ENCODE measurements at regions not wholly inside any gene's neighbourhood (a gene's known extent, or its start where the extent isn't known, plus 50 kb on each side); places are given as distances from the start of the nearest gene placed in this dataset.

GRCh38 chr2:62561586-62561985 lies 55.6 kb upstream of the TMEM17 start:
- no peak overlapping the region for H3K27ac ChIP-seq
- no peak for DNase-seq (ENCODE audit: low spot score in 2 of 2)
- 96 to 98% methylated on average over 4 of the region's 4 CpGs for WGBS, 2 donors
- no peaks in the 10 kb centered on the region for H3K9me3 ChIP-seq
- H3K27me3 ChIP-seq: no peaks in the 10 kb centered on the region
- no peaks in the 10 kb centered on the region for H3K36me3 ChIP-seq
- H3K4me3 ChIP-seq: no peak overlapping the region
- H3K4me1 ChIP-seq: peaks cover 0 to 10% (median under 1%) of the 10 kb centered on the region in 4 donors
- TF ChIP-seq CTCF (IDR thresholded peaks at IDR 0.05): no peak

GRCh38 chr2:62559582-62559981 lies 53.6 kb upstream of the TMEM17 start:
- 91 to 92% methylated on average over 2 of the region's 2 CpGs for WGBS, 2 donors
- H3K27me3 ChIP-seq: no peaks in the 10 kb centered on the region
- TF ChIP-seq EP300 (IDR thresholded peaks at IDR 0.05) (no peak), CTCF (IDR thresholded peaks at IDR 0.05) (no peak), POLR2A (IDR thresholded peaks at IDR 0.05) (no peak)
- H3K27ac ChIP-seq: no peak overlapping the region
- no peaks in the 10 kb centered on the region for H3K9me3 ChIP-seq
- peaks cover 0 to 16% (median 7%) of the 10 kb centered on the region in 4 donors for H3K4me1 ChIP-seq
- no peak for DNase-seq (ENCODE audit: low spot score in 2 of 2)
- no peak overlapping the region for H3K4me3 ChIP-seq
- H3K36me3 ChIP-seq: no peaks in the 10 kb centered on the region

- no peak overlapping the region for H3K4me3 ChIP-seq
- TF ChIP-seq CTCF (IDR thresholded peaks at IDR 0.05) (no peak), POLR2A (IDR thresholded peaks at IDR 0.05) (no peak), EP300 (IDR thresholded peaks at IDR 0.05) (no peak)
- peak overlapping the region in 1 of 4 donors; percentile 81 for H3K27ac ChIP-seq
- H3K4me1 ChIP-seq: peaks cover 0 to 16% (median 7%) of the 10 kb centered on the region in 4 donors
- DNase-seq (ENCODE audit: low spot score in 2 of 2): no peak
- no peaks in the 10 kb centered on the region for H3K36me3 ChIP-seq
- no peaks in the 10 kb centered on the region for H3K27me3 ChIP-seq
- WGBS, 2 donors: 96% methylated on average over 1 of the region's 1 CpG
- H3K9me3 ChIP-seq: no peaks in the 10 kb centered on the region
These were observed 52.7 kb upstream of the TMEM17 start for GRCh38 chr2:62558743-62559142.

GRCh38 chr2:62556086-62556485 lies 50.1 kb upstream of the TMEM17 start:
- no peaks in the 10 kb centered on the region for H3K36me3 ChIP-seq
- H3K4me3 ChIP-seq: no peak overlapping the region
- TF ChIP-seq CTCF (IDR thresholded peaks at IDR 0.05) (no peak), POLR2A (IDR thresholded peaks at IDR 0.05) (no peak), EP300 (IDR thresholded peaks at IDR 0.05) (no peak)
- no peaks in the 10 kb centered on the region for H3K9me3 ChIP-seq
- H3K27ac ChIP-seq: peak overlapping the region; percentile 29 to 81 (median 55)
- no peaks in the 10 kb centered on the region for H3K27me3 ChIP-seq
- H3K4me1 ChIP-seq: peaks cover 0 to 16% (median 7%) of the 10 kb centered on the region in 4 donors
- WGBS, 2 donors: 69 to 73% methylated on average over 3 of the region's 3 CpGs
- no peak for DNase-seq (ENCODE audit: low spot score in 2 of 2)
